ENCODE measurements at regions not wholly inside any gene's neighbourhood (a gene's known extent, or its start where the extent isn't known, plus 50 kb on each side); places are given as distances from the start of the nearest gene placed in this dataset.
"Not testable (repeated sequence)": the region's sequence is repeated elsewhere in the genome, so short reads cannot be mapped to it uniquely, and the experiment has no call there.

GRCh38 chr10:105761576-105762260 lies 1120.6 kb downstream of the SORCS3 start:
- DNase-seq: no peak

GRCh38 chr10:105759669-105760068 lies 1118.6 kb downstream of the SORCS3 start:
- DNase-seq: no peak

- DNase-seq: no peak
These were observed 1117.3 kb downstream of the SORCS3 start for GRCh38 chr10:105758209-105758998.

GRCh38 chr10:105757302-105757701 lies 1116.2 kb downstream of the SORCS3 start:
- DNase-seq: no peak

- no peak for DNase-seq
These were observed 1115.3 kb downstream of the SORCS3 start for GRCh38 chr10:105756386-105756785.

GRCh38 chr10:105751688-105752087 lies 1110.6 kb downstream of the SORCS3 start:
- no peak for DNase-seq

- DNase-seq: no peak
These were observed 1104.6 kb downstream of the SORCS3 start for GRCh38 chr10:105745596-105746148.

- DNase-seq: no peak
These were observed 1102.4 kb downstream of the SORCS3 start for GRCh38 chr10:105743343-105744056.

GRCh38 chr10:105742923-105743322 lies 1101.8 kb downstream of the SORCS3 start:
- no peak for DNase-seq

GRCh38 chr10:105742184-105742583 lies 1101.1 kb downstream of the SORCS3 start:
- DNase-seq: no peak

- DNase-seq: no peak
These were observed 1093.4 kb downstream of the SORCS3 start for GRCh38 chr10:105734479-105734878.

GRCh38 chr10:105733924-105734323 lies 1092.8 kb downstream of the SORCS3 start:
- no peak for DNase-seq

GRCh38 chr10:105729428-105729827 lies 1088.3 kb downstream of the SORCS3 start:
- no peak for DNase-seq

GRCh38 chr10:105727586-105727985 lies 1086.5 kb downstream of the SORCS3 start:
- not testable (repeated sequence) for DNase-seq

GRCh38 chr10:105727131-105727530 lies 1086.0 kb downstream of the SORCS3 start:
- no peak for DNase-seq

GRCh38 chr10:105726149-105726548 lies 1085.1 kb downstream of the SORCS3 start:
- no peak for DNase-seq

- no peak for DNase-seq
These were observed 1083.9 kb downstream of the SORCS3 start for GRCh38 chr10:105725007-105725406.

- no peak for DNase-seq
These were observed 1077.3 kb downstream of the SORCS3 start for GRCh38 chr10:105718207-105718995.

- no peak for DNase-seq
These were observed 1073.6 kb downstream of the SORCS3 start for GRCh38 chr10:105714728-105715127.

GRCh38 chr10:105707603-105708002 lies 1066.5 kb downstream of the SORCS3 start:
- no peak for DNase-seq

- no peak for DNase-seq
These were observed 1065.4 kb downstream of the SORCS3 start for GRCh38 chr10:105706281-105707026.

- no peak for DNase-seq
These were observed 1061.1 kb downstream of the SORCS3 start for GRCh38 chr10:105702211-105702610.

Measured in AML-193 (cell line).